K562 (cell line): ENCODE measurements at regions not wholly inside any gene's neighbourhood (a gene's known extent, or its start where the extent isn't known, plus 50 kb on each side); places are given as distances from the start of the nearest gene placed in this dataset.

ENCODE experiments used
- ATAC-seq: fragments of 200-7000 bp; cut with Tn5 transposase; 3 replicates; pipeline ENCODE4 v1.9.1; 2020; ENCODE audit warnings: moderate library complexity
- BruUV-seq: library from RNA; stranded (reverse); fragments of 400-500 nt; replicated peaks from 2 replicates; lab custom pipeline; 2021; lab: Mats Ljungman, UMichigan
- CTCF ChIA-PET: fragments of 300-600 bp; formaldehyde crosslinking; extraction: SDS; loops from one replicate; lab custom pipeline; 2021; ENCODE audit warnings: low intra/inter-chr PET ratio; lab: Yijun Ruan, JAX
- POLR2A ChIA-PET: fragments of 300-600, 350-650 bp; sonication (Branson Sonifier 250); formaldehyde crosslinking; extraction: SDS; loops from one replicate; lab custom pipeline; 2021; ENCODE audit warnings: antibody characterized with exemption, inconsistent platforms; lab: Yijun Ruan, JAX
- DNase-seq, 4 experiments: peaks; one replicate each; pipeline versions ENCODE4 v3.0.0 to v3.0.0-alpha.2; 2011 to 2018; ENCODE audit warnings: low spot score in 3 of 4, mixed read lengths in 3 of 4; ENCODE audit errors: extremely low read depth in 1 of 4
- FAIRE-seq: peaks from 2 replicates; lab custom pipeline; 2011; peaks lifted over from hg19 to GRCh38; lab: Jason Lieb, UNC
- H2AFZ ChIP-seq: 2 replicates; pipeline ENCODE4 v1.6.0; 2011; ENCODE audit warnings: low read depth, low read length, control low read depth, inconsistent platforms
- H3K27ac ChIP-seq: fragments of 200-600 bp; 3 replicates; pipeline ENCODE4 v1.8.0; 2011; ENCODE audit warnings: low read depth, mild to moderate bottlenecking, control low read depth, inconsistent platforms, low read length, moderate library complexity, mixed read lengths; ENCODE audit errors: extremely low read depth
- H3K27me3 ChIP-seq, 2 experiments: fragments of 300-600 bp in 1 of 2; 2 replicates in 1 of 2; 3 replicates in 1 of 2; pipeline versions ENCODE4 v1.6.0 to v1.8.0; 2011; ENCODE audit warnings: inconsistent platforms in 2 of 2, low read length in 2 of 2, mild to moderate bottlenecking in 1 of 2, mixed read lengths in 1 of 2, moderate library complexity in 1 of 2; ENCODE audit not compliant: control insufficient read depth in 2 of 2, insufficient read depth in 2 of 2
- H3K36me3 ChIP-seq: fragments of 300-600 bp; 3 replicates; pipeline ENCODE4 v1.8.0; 2011; ENCODE audit warnings: mild to moderate bottlenecking, low read length, inconsistent platforms; ENCODE audit not compliant: control insufficient read depth, insufficient read depth
- H3K4me1 ChIP-seq, 2 experiments: fragments of 200-600 bp in 1 of 2; replicated peaks in 1 of 2; 2 replicates in 1 of 2; 3 replicates in 1 of 2; pipeline versions ENCODE4 v1.5.1 to v1.8.0; 2011; ENCODE audit warnings: inconsistent platforms in 2 of 2, low read length in 2 of 2, mild to moderate bottlenecking in 1 of 2, mixed read lengths in 1 of 2, moderate library complexity in 1 of 2; ENCODE audit not compliant: control insufficient read depth in 2 of 2, insufficient read depth in 2 of 2
- H3K4me2 ChIP-seq: 2 replicates; pipeline ENCODE4 v1.6.1; 2011; ENCODE audit warnings: low read length, control low read depth, inconsistent platforms, mixed read lengths; ENCODE audit not compliant: insufficient read depth
- H3K4me3 ChIP-seq: fragments of 200-600 bp; sonication (generic), shearing (Covaris generic); 2 replicates; pipeline ENCODE4 v1.5.1; 2016; ENCODE audit warnings: control low read depth, inconsistent platforms
- H3K79me2 ChIP-seq: fragments of 200-600 bp; 3 replicates; pipeline ENCODE4 v1.8.0; 2011; ENCODE audit warnings: low read length, inconsistent platforms; ENCODE audit not compliant: control insufficient read depth, insufficient read depth
- H3K9ac ChIP-seq, 2 experiments: 2 replicates each; pipeline versions ENCODE4 v1.6.0 to v1.6.1; 2011; ENCODE audit warnings: low read depth in 2 of 2, low read length in 2 of 2, control low read depth in 1 of 2, inconsistent platforms in 1 of 2, mild to moderate bottlenecking in 1 of 2, mixed read lengths in 1 of 2; ENCODE audit not compliant: insufficient read depth in 1 of 2
- H3K9me1 ChIP-seq: one replicate; pipeline ENCODE4 v1.6.0; 2011; ENCODE audit warnings: inconsistent platforms, mild to moderate bottlenecking, low read length, moderate library complexity; ENCODE audit not compliant: control insufficient read depth, insufficient read depth
- H3K9me3 ChIP-seq: replicated peaks from 2 replicates; pipeline ENCODE4 v1.5.1; 2011; ENCODE audit warnings: low read depth, low read length, inconsistent platforms; ENCODE audit not compliant: control insufficient read depth, insufficient read depth
- H4K20me1 ChIP-seq: replicated peaks from 2 replicates; pipeline ENCODE4 v1.6.1; 2011; ENCODE audit warnings: low read length, inconsistent platforms, mixed read lengths; ENCODE audit not compliant: control insufficient read depth, insufficient read depth
- PHB ChIP-seq: fragments of 250-450 bp; sonication (Bioruptor Pico); IDR thresholded peaks from 2 replicates; pipeline ENCODE4 v1.5.0; 2021
- WGBS: fragments of 100-300 bp; shearing (Covaris generic); methylation state at CpG from one replicate; pipeline ENCODE4 v1.1.6; 2016; ENCODE audit warnings: low coverage, mixed read lengths; ENCODE audit not compliant: insufficient coverage; ENCODE audit errors: missing lambda C conversion rate; 5-methylcytosine and 5-hydroxymethylcytosine counted together
- in situ Hi-C: fragments of 300-500 bp; cut with MboI; formaldehyde crosslinking; loops from 4 replicates; pipeline ENCODE4 v1.15.0; 2018; ENCODE audit warnings: inconsistent platforms, mixed read lengths
- intact Hi-C: fragments of 100-400 bp; cut with micrococcal nuclease; formaldehyde crosslinking; loops from 2 replicates; pipeline ENCODE4 v1.14.2; 2022
- TF ChIP-seq, protein P1 (sequence below): sonication (generic); formaldehyde crosslinking; IDR thresholded peaks from 2 replicates; pipeline ENCODE4 v1.8.0; 2023; ENCODE audit warnings: mild to moderate bottlenecking, missing genetic modification reagents

DNA sequence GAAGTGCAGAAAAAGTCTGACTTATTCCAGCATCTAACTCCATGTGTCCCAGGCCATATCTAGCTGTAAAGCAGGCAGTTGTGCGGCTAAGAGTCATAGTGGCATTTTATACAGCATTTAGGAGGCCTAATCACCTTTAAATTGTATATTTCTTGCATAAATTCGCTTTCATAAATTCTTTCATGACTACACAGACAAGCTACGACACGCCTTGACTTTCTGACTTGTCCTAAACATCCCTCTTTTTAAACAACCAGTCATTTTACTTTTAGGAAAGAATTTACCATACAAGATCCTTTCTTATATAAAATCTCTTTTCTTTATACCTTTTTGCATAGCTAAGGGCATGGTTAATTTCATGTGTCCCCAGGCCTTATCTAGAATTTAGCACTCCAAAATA, 81.7 kb upstream of the THBS2 start:
- CTCF ChIA-PET: no interaction called here

More for the DNA sequence above, 81.7 kb upstream of the THBS2 start:
- TF ChIP-seq PHB (CRISPR knock-in tag): no peak
- TF ChIP-seq, protein P1, sequence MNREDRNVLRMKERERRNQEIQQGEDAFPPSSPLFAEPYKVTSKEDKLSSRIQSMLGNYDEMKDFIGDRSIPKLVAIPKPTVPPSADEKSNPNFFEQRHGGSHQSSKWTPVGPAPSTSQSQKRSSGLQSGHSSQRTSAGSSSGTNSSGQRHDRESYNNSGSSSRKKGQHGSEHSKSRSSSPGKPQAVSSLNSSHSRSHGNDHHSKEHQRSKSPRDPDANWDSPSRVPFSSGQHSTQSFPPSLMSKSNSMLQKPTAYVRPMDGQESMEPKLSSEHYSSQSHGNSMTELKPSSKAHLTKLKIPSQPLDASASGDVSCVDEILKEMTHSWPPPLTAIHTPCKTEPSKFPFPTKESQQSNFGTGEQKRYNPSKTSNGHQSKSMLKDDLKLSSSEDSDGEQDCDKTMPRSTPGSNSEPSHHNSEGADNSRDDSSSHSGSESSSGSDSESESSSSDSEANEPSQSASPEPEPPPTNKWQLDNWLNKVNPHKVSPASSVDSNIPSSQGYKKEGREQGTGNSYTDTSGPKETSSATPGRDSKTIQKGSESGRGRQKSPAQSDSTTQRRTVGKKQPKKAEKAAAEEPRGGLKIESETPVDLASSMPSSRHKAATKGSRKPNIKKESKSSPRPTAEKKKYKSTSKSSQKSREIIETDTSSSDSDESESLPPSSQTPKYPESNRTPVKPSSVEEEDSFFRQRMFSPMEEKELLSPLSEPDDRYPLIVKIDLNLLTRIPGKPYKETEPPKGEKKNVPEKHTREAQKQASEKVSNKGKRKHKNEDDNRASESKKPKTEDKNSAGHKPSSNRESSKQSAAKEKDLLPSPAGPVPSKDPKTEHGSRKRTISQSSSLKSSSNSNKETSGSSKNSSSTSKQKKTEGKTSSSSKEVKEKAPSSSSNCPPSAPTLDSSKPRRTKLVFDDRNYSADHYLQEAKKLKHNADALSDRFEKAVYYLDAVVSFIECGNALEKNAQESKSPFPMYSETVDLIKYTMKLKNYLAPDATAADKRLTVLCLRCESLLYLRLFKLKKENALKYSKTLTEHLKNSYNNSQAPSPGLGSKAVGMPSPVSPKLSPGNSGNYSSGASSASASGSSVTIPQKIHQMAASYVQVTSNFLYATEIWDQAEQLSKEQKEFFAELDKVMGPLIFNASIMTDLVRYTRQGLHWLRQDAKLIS (CRISPR knock-in tag): no peak
- intact Hi-C loops: no loop called here
- no peaks in the 10 kb centered on the region for H3K9me3 ChIP-seq
- in situ Hi-C loops: no loop called here
- H3K9ac ChIP-seq: no peak overlapping the region
- H3K4me3 ChIP-seq: no peak overlapping the region
- no peaks in the 10 kb centered on the region for H3K36me3 ChIP-seq
- no peak overlapping the region for H2AFZ ChIP-seq
- H3K4me2 ChIP-seq: no peak overlapping the region
- DNase-seq (no peak), FAIRE-seq (no peak), ATAC-seq (no peak)
- no peaks in the 10 kb centered on the region for H4K20me1 ChIP-seq
- H3K9me1 ChIP-seq: no peaks in the 10 kb centered on the region
- H3K27ac ChIP-seq: no peak overlapping the region
- 2% methylated on average over 4 of the region's 4 CpGs for WGBS
- peaks cover 0 to 1% of the 10 kb centered on the region in 2 experiments; a peak in 1 of 5 replicates for H3K4me1 ChIP-seq
- no TSS peak for BruUV-seq
- H3K79me2 ChIP-seq: no peaks in the 10 kb centered on the region
- POLR2A ChIA-PET: no interaction called here
- H3K27me3 ChIP-seq: peaks cover 33 to 37% of the 10 kb centered on the region in 2 experiments
